Natural killer cell (primary cell): ENCODE measurements at regions not wholly inside any gene's neighbourhood (a gene's known extent, or its start where the extent isn't known, plus 50 kb on each side); places are given as distances from the start of the nearest gene placed in this dataset.

ENCODE experiments used
- ATAC-seq, 3 donors: fragments of 150-1000 bp in 2 of 3; fragments of 200-7000 bp in 1 of 3; cut with Tn5 transposase; 1 replicate in 1 of 3; 2 replicates in 2 of 3; pipeline ENCODE4 v1.10.0; 2021; ENCODE audit warnings: mild to moderate bottlenecking in 2 of 3, moderate library complexity in 2 of 3
- DNase-seq, 2 donors: peaks; one replicate each; pipeline versions ENCODE4 v3.0.0 to v3.0.0-alpha.2; 2013 to 2021; ENCODE audit warnings: mixed read lengths in 1 of 2
- H3K27ac ChIP-seq: one replicate; pipeline ENCODE4 v1.5.1; 2013; ENCODE audit warnings: mild to moderate bottlenecking, low read length
- H3K27me3 ChIP-seq: one replicate; pipeline ENCODE4 v1.6.1; 2013; ENCODE audit warnings: low read length; ENCODE audit not compliant: control insufficient read depth, insufficient read depth
- H3K36me3 ChIP-seq: one replicate; pipeline ENCODE4 v1.6.1; 2013; ENCODE audit warnings: low read length; ENCODE audit not compliant: control insufficient read depth, insufficient read depth
- H3K4me1 ChIP-seq: one replicate; pipeline ENCODE4 v1.6.1; 2013; ENCODE audit warnings: low read length; ENCODE audit not compliant: control insufficient read depth, insufficient read depth
- H3K4me3 ChIP-seq: one replicate; pipeline ENCODE4 v1.5.1; 2013; ENCODE audit warnings: low read length
- H3K9me3 ChIP-seq: one replicate; pipeline ENCODE4 v1.6.1; 2013; ENCODE audit warnings: low read length; ENCODE audit not compliant: control insufficient read depth, insufficient read depth
- H3K27ac Mint-ChIP-seq, 2 donors: one replicate each; pipeline ENCODE4 v1.8.0; 2022; ENCODE audit warnings: mild to moderate bottlenecking in 2 of 2, mixed read lengths in 2 of 2, moderate library complexity in 1 of 2
- H3K27me3 Mint-ChIP-seq, 2 donors: one replicate each; pipeline ENCODE4 v1.8.0; 2022; ENCODE audit warnings: low read depth in 2 of 2, mixed read lengths in 2 of 2
- H3K36me3 Mint-ChIP-seq: one replicate; pipeline ENCODE4 v1.8.0; 2022; ENCODE audit warnings: mixed read lengths
- H3K4me1 Mint-ChIP-seq, 2 donors: one replicate each; pipeline ENCODE4 v1.8.0; 2022; ENCODE audit warnings: mixed read lengths in 2 of 2
- H3K4me3 Mint-ChIP-seq: one replicate; pipeline ENCODE4 v1.8.0; 2022; ENCODE audit warnings: mild to moderate bottlenecking, moderate library complexity, mixed read lengths
- H3K9me3 Mint-ChIP-seq, 2 donors: one replicate each; pipeline ENCODE4 v1.8.0; 2022; ENCODE audit warnings: mixed read lengths in 2 of 2
- WGBS: methylation state at CpG from one replicate; pipeline ENCODE4 v1.1.7; 2013; ENCODE audit warnings: missing lambda C conversion rate; ENCODE audit not compliant: insufficient coverage; 5-methylcytosine and 5-hydroxymethylcytosine counted together
- intact Hi-C: fragments of 100-400 bp; cut with micrococcal nuclease; formaldehyde crosslinking; loops from one replicate; pipeline ENCODE4 v1.14.2; 2022
- TF ChIP-seq, protein P1 (sequence below): fragments of 200-600 bp; IDR thresholded peaks from one replicate; pipeline ENCODE4 v1.8.0; 2022; ENCODE audit warnings: antibody characterized with exemption

GRCh38 chr1:166253076-166253779 is 86.4 kb upstream of the FAM78B start:
- H3K9me3 Mint-ChIP-seq: peaks cover 6 to 17% of the 10 kb centered on the region in 2 donors
- Histone ChIP-seq H3K27me3 (no peaks in the 10 kb centered on the region), H3K9me3 (peaks cover 17% of the 10 kb centered on the region), H3K27ac (no peak overlapping the region), H3K4me3 (no peak overlapping the region), H3K4me1 (no peaks in the 10 kb centered on the region), H3K36me3 (no peaks in the 10 kb centered on the region)
- no peak for DNase-seq
- H3K27ac Mint-ChIP-seq: no peak overlapping the region
- H3K27me3 Mint-ChIP-seq: no peaks in the 10 kb centered on the region
- no peak overlapping the region for H3K4me3 Mint-ChIP-seq
- no peaks in the 10 kb centered on the region for H3K4me1 Mint-ChIP-seq
- H3K36me3 Mint-ChIP-seq: no peaks in the 10 kb centered on the region
- TF ChIP-seq, protein P1, sequence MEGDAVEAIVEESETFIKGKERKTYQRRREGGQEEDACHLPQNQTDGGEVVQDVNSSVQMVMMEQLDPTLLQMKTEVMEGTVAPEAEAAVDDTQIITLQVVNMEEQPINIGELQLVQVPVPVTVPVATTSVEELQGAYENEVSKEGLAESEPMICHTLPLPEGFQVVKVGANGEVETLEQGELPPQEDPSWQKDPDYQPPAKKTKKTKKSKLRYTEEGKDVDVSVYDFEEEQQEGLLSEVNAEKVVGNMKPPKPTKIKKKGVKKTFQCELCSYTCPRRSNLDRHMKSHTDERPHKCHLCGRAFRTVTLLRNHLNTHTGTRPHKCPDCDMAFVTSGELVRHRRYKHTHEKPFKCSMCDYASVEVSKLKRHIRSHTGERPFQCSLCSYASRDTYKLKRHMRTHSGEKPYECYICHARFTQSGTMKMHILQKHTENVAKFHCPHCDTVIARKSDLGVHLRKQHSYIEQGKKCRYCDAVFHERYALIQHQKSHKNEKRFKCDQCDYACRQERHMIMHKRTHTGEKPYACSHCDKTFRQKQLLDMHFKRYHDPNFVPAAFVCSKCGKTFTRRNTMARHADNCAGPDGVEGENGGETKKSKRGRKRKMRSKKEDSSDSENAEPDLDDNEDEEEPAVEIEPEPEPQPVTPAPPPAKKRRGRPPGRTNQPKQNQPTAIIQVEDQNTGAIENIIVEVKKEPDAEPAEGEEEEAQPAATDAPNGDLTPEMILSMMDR: no peak
- intact Hi-C loops: no loop called here
- ATAC-seq: no peak

- Mint-ChIP-seq H3K36me3 (no peaks in the 10 kb centered on the region), H3K9me3 (peaks cover 4 to 9% of the 10 kb centered on the region in 2 donors), H3K27ac (no peak overlapping the region), H3K4me1 (no peaks in the 10 kb centered on the region), H3K27me3 (no peaks in the 10 kb centered on the region), H3K4me3 (no peak overlapping the region)
- no peak for DNase-seq
- intact Hi-C loops: no loop called here
- 84% methylated on average over 3 of the region's 3 CpGs for WGBS
- no peaks in the 10 kb centered on the region for H3K27me3 ChIP-seq
- no peaks in the 10 kb centered on the region for H3K4me1 ChIP-seq
- H3K9me3 ChIP-seq: peaks cover 9% of the 10 kb centered on the region
- TF ChIP-seq, protein P1: no peak
- no peak overlapping the region for H3K27ac ChIP-seq
- no peak for ATAC-seq
- no peak overlapping the region for H3K4me3 ChIP-seq
- H3K36me3 ChIP-seq: no peaks in the 10 kb centered on the region
Measured at GRCh38 chr1:166258017-166258416, 91.2 kb upstream of the FAM78B start.

- no peaks in the 10 kb centered on the region for H3K4me1 Mint-ChIP-seq
- no peak overlapping the region for H3K4me3 Mint-ChIP-seq
- Histone ChIP-seq H3K9me3 (peaks cover 9% of the 10 kb centered on the region), H3K27ac (no peak overlapping the region), H3K4me1 (no peaks in the 10 kb centered on the region), H3K4me3 (no peak overlapping the region), H3K36me3 (no peaks in the 10 kb centered on the region), H3K27me3 (no peaks in the 10 kb centered on the region)
- no peaks in the 10 kb centered on the region for H3K27me3 Mint-ChIP-seq
- no peak for ATAC-seq
- H3K27ac Mint-ChIP-seq: no peak overlapping the region
- no peak for DNase-seq
- H3K36me3 Mint-ChIP-seq: no peaks in the 10 kb centered on the region
- 70% methylated on average over 2 of the region's 3 CpGs for WGBS
- peaks cover 2% of the 10 kb centered on the region in 2 donors for H3K9me3 Mint-ChIP-seq
- intact Hi-C loops: no loop called here
- TF ChIP-seq, protein P1: no peak
Measured at GRCh38 chr1:166261511-166261910, 94.7 kb upstream of the FAM78B start.
